GM23338 (cell line): ENCODE measurements at regions not wholly inside any gene's neighbourhood (a gene's known extent, or its start where the extent isn't known, plus 50 kb on each side); places are given as distances from the start of the nearest gene placed in this dataset.
"Not testable (repeated sequence)": the region's sequence is repeated elsewhere in the genome, so short reads cannot be mapped to it uniquely, and the experiment has no call there.

Experiments
- CREB1 ChIP-seq: fragments of 250-450 bp; sonication (Bioruptor Pico); IDR thresholded peaks from 2 replicates; pipeline ENCODE4 v1.5.0; 2020; ENCODE audit warnings: low read depth, mild to moderate bottlenecking, moderate library complexity
- CTCF ChIP-seq, 2 experiments: fragments of 200-600 bp in 1 of 2; sonication (generic) in 1 of 2; conservative IDR thresholded peaks; 2 replicates each; pipeline versions ENCODE4 v1.5.1 to v1.6.1; 2016 to 2017; ENCODE audit warnings: antibody characterized with exemption in 2 of 2, low read depth in 2 of 2, mild to moderate bottlenecking in 2 of 2, moderate library complexity in 1 of 2
- ETS1 ChIP-seq: IDR thresholded peaks from 2 replicates; pipeline ENCODE4 v1.6.1; 2016; ENCODE audit warnings: antibody characterized with exemption
- EZH2 ChIP-seq: fragments of 200-600 bp; sonication (generic); IDR thresholded peaks from one replicate; pipeline ENCODE4 v1.8.0; 2017; ENCODE audit warnings: antibody characterized with exemption, mild to moderate bottlenecking, low read depth; ENCODE audit not compliant: unreplicated experiment
- EZH2phosphoT487 ChIP-seq: fragments of 200-600 bp; sonication (generic); IDR thresholded peaks from one replicate; pipeline ENCODE4 v1.8.1; 2018; ENCODE audit warnings: antibody characterized with exemption; ENCODE audit not compliant: unreplicated experiment
- JUNB ChIP-seq: IDR thresholded peaks from one replicate; pipeline ENCODE4 v1.6.1; 2016; ENCODE audit warnings: antibody characterized with exemption; ENCODE audit not compliant: unreplicated experiment
- POLR2AphosphoS5 ChIP-seq: IDR thresholded peaks from 2 replicates; pipeline ENCODE4 v1.6.1; 2016; ENCODE audit warnings: antibody characterized with exemption, low read depth
- REST ChIP-seq: IDR thresholded peaks from one replicate; pipeline ENCODE4 v1.6.1; 2018; ENCODE audit warnings: antibody characterized with exemption; ENCODE audit not compliant: unreplicated experiment
- STAT1 ChIP-seq: IDR thresholded peaks from one replicate; pipeline ENCODE4 v1.6.1; 2016; ENCODE audit warnings: antibody characterized with exemption; ENCODE audit not compliant: unreplicated experiment

- not testable (repeated sequence) for TF ChIP-seq CTCF (conservative IDR thresholded peaks at IDR 0.05; ENCODE audit: low read depth in 2 of 2); EZH2; JUNB; POLR2AphosphoS5; REST; CREB1 (CRISPR knock-in tag); EZH2phosphoT487; ETS1; STAT1
Measured at GRCh38 chr16:29312345-29312675, 94.2 kb downstream of the NPIPB11 start.
